ENCODE measurements at regions not wholly inside any gene's neighbourhood (a gene's known extent, or its start where the extent isn't known, plus 50 kb on each side); places are given as distances from the start of the nearest gene placed in this dataset.

DNA sequence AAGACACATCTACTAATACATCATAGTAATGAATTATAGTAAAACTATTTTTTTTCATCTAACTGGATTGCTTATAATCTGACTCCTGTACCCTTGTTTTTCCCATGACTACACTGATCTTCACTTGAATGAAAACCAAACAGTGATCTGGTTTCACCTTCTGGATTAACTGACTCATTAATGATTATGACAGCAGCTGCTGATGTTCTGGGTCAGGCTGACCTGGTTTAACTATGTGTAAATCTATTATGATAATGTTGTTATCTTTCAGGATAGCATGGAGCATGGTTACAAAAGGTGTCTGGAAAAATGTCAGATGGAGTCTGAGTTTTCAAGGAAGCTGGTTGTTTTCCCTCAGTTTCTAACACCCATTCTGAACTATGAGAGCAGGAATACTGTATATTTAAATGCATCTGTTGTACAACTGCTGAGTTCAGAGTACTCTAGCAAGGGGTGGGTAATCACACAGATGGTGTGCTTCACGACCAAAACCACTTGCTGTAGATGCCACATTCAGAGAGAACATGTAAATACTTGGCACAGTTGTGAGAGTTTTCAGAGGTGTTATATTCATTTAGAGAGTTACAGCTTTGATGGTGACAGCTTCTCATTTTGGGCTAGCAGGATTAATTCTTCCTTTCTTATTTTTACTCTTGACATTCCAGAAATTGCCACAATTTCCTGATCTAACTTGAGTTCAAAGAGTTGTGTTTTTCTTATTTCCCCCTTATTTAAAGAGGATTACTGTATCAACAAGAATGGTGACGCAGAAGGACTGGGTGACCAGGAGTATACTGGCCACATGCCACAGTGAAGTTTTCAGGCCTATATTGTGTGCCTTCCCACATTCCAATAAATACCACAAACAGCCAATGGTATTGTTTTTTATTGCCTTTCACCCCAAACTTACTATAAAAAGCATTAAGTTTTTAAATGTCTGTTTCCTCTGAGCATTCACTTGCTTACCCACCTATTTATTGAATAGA lies 249.7 kb upstream of the TET2 start:
- no peak for DNase-seq (ENCODE audit: low read depth in 2 of 2)

DNA sequence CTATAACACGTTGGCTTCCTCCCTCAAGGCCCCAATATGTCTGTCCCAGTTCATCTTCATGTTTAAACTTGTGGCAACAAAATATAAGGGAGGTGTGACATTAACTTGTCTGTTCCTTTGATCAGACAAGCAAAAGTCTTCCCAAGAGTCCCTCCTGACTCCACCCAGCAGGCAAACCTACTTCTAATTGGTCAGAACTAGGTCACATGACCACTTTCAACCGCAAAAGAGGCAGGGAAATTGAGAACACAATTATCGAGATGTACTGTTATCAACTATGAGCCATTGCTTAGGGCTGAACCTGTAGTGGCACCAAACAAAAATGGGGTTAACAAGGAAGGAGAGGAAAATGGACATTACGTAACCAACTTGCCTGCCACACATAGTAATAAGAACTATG lies 246.8 kb upstream of the TET2 start:
- no peak for DNase-seq (ENCODE audit: low read depth in 2 of 2)

DNA sequence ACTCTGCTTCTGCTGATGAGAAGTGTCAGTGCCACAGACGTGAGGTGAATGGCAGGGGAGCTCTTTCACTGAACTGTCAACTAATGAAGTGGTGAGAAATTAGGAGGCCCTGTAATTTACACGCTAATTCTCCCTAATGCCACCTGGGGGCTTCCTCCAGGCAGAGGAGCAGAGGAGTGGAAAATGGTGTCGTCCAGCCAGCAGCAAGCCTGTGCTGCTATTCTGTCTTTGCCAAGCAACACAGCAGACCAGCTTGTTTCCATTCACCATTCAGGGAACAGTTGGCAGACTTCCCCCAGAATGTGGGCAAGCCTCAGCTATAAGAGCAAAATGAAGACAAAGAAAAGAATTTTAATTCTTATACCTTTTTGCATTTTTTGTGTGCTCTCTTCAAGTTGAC lies 245.2 kb upstream of the TET2 start:
- DNase-seq (ENCODE audit: low read depth in 2 of 2) = no peak

DNA sequence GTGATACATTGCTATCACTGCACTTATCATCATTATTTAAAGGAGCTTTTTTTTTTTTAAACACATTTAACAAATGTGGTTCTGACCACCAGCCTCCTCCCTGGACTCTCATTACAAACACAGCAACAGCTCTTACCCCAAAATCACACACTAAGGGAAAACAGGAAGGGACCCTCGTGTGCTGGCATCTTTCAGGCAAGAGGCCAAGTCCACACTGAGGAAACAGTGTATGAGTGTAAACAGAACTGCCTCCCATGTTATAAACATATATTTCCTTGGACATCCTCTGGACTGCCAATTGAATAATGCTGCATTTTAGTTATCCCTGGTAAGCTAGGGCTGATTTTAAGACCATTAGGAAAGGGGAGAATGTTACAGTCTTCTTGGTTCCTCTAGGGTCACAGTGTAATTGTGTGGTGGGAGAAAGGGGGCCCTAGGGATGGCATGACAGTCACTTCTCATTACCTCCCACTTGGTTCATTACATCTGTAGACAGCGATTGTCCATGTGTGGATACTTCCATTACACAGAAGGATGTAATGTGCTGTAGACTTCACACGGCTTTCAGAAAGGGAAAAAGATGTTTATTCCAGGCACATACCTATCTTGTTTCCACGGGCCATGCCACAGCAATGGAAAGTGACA lies 244.6 kb upstream of the TET2 start:
- no peak for DNase-seq (ENCODE audit: low read depth in 2 of 2)

DNA sequence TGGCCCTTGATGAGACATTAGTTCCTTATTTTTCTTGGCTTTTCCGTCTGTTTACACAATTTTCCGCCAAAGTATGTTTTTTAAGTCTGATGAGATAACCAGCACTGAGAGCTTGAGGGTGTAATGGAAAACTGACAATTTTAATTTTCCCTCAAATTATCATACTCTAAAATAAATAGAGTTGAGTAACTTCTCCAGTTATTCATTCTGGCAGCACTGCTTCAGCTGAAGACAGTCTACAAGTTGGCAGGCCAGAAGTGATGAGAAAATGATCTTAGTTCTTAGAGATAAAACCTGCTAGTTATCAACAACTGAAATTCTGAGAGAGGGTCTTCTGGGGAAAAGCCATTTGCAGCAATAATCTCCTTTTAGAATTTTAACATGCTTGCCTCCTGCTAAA lies 241.6 kb upstream of the TET2 start:
- no peak for DNase-seq (ENCODE audit: low read depth in 2 of 2)

GRCh38 chr4:104905546-104905945 lies 241.1 kb upstream of the TET2 start:
- no peak for DNase-seq (ENCODE audit: low read depth in 2 of 2)

- no peak for DNase-seq (ENCODE audit: low read depth in 2 of 2)
These were observed 240.4 kb upstream of the TET2 start for GRCh38 chr4:104906276-104906675.

- no peak for DNase-seq (ENCODE audit: low read depth in 2 of 2)
These were observed 239.5 kb upstream of the TET2 start for GRCh38 chr4:104907074-104907649.

DNA sequence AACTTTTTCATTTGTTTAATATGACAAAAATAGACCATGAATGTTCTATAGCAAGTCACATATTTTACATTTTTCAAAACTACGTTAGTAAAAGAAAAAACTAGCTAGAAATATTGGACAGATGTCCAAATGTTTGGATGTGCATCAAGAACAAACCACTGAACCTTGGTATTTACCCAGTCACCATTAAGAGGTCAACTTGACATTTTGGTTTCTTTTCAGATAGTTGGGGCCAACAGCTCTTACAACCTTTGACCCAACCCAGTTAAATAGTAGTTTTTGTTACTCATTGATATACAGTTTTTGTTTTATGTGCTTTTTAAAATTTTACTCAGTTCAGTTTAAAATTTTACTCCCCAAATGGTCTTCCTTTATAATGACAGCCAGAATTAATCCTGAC lies 238.7 kb upstream of the TET2 start:
- DNase-seq (ENCODE audit: low read depth in 2 of 2) = no peak

DNA sequence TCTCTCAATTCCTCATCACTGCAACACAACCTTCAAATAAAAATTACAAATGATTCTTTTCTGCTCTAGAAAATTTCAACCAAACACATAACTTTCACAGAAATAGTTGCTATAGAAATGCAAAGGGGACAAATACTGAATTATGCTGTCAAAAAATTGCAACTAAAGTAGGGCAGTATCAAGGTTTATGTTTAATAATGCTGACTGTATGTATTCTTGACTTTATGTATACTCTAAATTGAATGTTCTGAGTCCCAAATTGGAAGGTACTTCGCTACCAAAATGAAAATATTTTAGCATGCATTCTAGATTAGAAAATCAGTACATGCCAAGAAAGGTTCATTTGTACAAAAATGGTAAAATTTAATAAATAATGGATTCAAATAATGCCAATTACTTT lies 237.3 kb upstream of the TET2 start:
- DNase-seq (ENCODE audit: low read depth in 2 of 2) = no peak

GRCh38 chr4:104912518-104912917 lies 234.2 kb upstream of the TET2 start:
- DNase-seq (ENCODE audit: low read depth in 2 of 2) = no peak

GRCh38 chr4:104915373-104915772 lies 231.3 kb upstream of the TET2 start:
- no peak for DNase-seq (ENCODE audit: low read depth in 2 of 2)

DNA sequence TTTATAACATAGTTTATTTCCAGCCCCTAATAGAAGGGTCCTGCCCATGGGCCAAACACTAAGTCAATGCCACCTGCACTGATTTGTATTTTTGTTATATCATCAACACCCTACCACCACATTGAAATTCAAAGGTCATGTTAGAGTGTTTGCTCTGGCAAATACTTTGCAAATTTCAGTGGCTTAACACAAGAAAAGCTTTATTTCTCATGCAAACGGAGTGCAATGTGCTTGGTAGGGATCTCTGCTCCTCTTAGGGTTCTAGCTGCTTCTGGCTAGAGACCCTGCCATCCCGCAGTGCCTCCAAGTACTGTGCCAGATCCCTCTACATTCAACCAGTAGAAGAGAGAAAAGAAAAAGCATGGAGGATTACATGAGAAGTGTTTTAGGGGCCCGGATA lies 230.8 kb upstream of the TET2 start:
- no peak for DNase-seq (ENCODE audit: low read depth in 2 of 2)

- no peak for DNase-seq (ENCODE audit: low read depth in 2 of 2)
These were observed 227.3 kb upstream of the TET2 start for GRCh38 chr4:104919406-104919805.

GRCh38 chr4:104930298-104930697 lies 216.4 kb upstream of the TET2 start:
- DNase-seq (ENCODE audit: low read depth in 2 of 2) = no peak

DNA sequence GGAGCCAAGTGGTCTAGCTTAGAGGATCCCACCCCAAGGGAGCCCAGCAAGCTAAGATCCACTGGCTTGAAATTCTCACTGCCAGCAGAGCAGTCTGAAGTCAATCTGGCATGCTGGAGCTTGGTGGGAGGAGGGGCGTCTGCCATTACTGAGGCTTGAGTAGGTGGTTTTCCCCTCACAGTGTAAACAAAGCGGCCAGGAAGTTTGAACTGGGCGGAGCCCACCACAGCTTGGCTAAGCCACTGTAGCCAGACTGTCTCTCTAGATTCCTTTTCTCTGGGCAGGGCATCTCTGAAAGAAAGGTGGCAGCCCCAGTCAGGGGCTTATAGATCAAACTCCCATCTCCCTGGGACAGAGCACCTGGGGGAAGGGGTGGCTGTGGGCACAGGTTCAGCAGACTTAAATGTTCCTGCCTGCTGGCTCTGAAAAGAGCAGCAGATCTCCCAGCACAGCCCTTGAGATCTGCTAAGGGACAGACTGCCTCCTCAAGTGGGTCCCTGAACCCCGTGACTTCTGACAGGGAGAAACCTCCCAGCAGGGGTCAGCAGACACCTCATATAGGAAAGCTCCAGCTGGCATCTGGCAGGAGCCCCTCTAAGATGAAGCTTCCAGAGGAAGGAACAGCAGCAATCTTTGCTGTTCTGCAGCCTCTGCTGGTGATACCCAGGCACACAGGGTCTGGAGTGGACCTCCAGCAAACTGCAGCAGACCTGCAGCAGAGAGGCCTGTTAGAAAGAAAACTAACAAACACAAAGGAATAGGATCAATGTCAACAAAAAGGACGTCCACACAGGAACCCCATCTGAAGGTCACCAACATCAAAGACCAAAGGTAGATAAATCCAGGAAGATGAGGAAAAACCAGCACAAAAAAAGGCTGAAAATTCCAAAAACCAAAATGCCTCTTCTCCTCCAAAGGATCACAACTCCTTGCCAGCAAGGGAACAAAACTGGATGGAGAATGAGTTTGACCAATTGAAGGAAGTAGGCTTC lies 215.6 kb upstream of the TET2 start:
- DNase-seq (ENCODE audit: low read depth in 2 of 2) = peak; percentile 9 to 20

DNA sequence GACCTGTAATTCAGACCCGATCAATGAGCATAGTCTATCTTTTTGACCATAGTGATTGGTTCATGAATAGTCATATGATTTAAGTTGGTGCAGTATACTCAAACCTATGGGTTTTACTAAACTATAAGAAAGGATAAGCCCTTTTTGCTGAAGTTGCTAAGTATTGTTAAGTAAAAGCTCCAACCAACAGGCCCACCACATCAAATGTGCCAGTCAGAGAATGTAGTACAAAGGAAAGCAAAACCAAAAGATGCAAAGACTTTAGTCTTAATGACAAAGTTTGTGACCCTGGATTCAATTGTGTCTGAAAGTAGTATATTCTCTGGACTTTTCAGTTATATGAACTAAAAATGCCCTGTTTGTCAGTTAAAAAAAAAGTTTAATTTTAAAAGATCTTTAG lies 208.1 kb upstream of the TET2 start:
- no peak for DNase-seq (ENCODE audit: low read depth in 2 of 2)

- DNase-seq (ENCODE audit: low read depth in 2 of 2) = no peak
These were observed 205.7 kb upstream of the TET2 start for GRCh38 chr4:104940927-104941326.

GRCh38 chr4:104941661-104942062 lies 205.0 kb upstream of the TET2 start:
- no peak for DNase-seq (ENCODE audit: low read depth in 2 of 2)

DNA sequence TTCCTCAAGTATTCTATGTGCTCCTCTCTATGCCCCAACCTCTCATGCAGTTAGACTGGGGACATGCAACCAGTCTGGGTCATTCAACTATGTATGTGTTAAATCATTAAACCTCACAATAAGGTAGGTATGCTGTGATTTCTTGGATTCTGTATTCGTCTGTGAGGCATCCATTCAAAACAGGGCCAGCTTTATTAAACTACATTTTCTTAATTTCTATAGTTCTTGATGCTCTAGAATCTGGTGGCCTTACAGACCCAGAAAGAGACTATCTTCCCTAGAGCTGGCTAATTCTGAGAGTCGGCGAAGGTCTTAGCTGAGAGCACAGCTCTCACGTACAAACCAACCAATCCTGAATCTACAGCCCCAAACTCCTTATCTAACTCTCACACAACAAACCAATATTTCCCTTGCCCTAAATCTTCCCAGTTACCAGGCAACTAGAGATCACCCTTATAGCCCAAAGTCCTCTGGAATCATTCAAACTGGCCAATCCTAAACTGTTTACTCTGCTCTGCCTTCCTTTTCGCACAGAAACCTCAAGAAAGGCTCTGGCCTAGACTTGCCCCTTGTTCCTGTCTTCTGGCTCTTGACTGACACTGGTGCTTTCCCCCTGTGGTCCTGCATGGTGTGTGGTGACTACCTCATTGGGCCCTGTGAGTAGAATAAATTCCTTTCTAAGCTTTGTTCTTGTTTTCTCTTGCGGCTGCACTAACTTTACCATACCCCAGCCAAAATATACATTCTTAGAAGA lies 203.5 kb upstream of the TET2 start:
- no peak for DNase-seq (ENCODE audit: low read depth in 2 of 2)

- DNase-seq (ENCODE audit: low read depth in 2 of 2) = no peak
These were observed 202.1 kb upstream of the TET2 start for GRCh38 chr4:104944596-104944995.
